WERI-Rb-1 (cell line): ENCODE measurements at regions not wholly inside any gene's neighbourhood (a gene's known extent, or its start where the extent isn't known, plus 50 kb on each side); places are given as distances from the start of the nearest gene placed in this dataset.

Source experiments
- DNase-seq: peaks from one replicate; pipeline ENCODE4 v3.0.0-alpha.2; 2020
- H3K27ac ChIP-seq: fragments of 250-450 bp; sonication (Bioruptor Pico); 2 replicates; pipeline ENCODE4 v1.5.1; 2020; ENCODE audit warnings: mild to moderate bottlenecking, moderate library complexity
- H3K27me3 ChIP-seq: fragments of 250-450 bp; sonication (Bioruptor Pico); 2 replicates; pipeline ENCODE4 v1.5.1; 2021; ENCODE audit warnings: mild to moderate bottlenecking, low read depth, moderate library complexity; ENCODE audit not compliant: insufficient read depth, severe bottlenecking
- H3K36me3 ChIP-seq: fragments of 250-450 bp; sonication (Bioruptor Pico); 2 replicates; pipeline ENCODE4 v1.5.1; 2020; ENCODE audit warnings: mild to moderate bottlenecking, moderate library complexity
- H3K4me3 ChIP-seq: 2 replicates; pipeline ENCODE4 v1.5.1; 2011; ENCODE audit warnings: low read depth, mild to moderate bottlenecking, control low read depth, low read length
- H3K9me3 ChIP-seq: fragments of 250-450 bp; sonication (Bioruptor Pico); 2 replicates; pipeline ENCODE4 v1.5.1; 2021; ENCODE audit warnings: mild to moderate bottlenecking, moderate library complexity; ENCODE audit not compliant: severe bottlenecking
- CTCF ChIP-seq: IDR thresholded peaks from 2 replicates; pipeline ENCODE4 v1.5.1; 2011; ENCODE audit warnings: low read depth, mild to moderate bottlenecking, control low read depth, inconsistent platforms, low read length

DNA sequence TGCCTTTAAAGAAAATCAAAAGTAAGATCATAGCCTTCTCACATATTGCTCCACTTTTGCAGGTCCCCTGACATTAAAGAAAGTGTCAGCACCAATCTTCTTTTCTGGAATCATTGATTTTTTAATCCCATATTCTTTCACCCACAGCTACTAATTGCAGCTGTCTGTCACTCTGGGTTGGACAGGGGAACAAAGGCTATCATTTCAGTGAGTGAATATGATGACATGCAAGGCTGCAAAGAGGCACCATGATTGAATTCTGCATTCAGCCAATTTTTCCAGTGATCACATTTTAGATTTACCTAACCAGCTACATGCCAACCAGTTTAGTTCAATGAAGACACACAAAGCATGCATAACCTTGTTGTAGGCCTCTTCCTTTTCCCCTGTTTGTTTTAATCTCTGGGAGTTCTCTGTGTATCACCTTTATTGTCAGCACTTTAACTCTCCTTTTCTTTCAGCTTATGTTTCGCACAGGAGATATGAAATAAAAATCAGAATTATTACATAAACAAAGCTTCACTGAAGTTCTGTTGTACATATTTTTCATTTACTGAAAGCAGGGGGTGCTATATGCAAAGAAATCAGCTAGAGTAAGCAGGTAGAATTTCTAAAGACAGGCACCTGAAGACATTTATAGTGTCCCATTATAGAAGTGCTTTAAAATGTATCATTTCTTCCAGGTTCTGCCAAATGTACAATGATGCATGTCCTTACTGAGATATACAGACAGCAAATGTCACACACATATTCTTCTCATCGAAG lies 584.8 kb downstream of the PLA2G4A start:
- no peak for DNase-seq

GRCh38 chr1:187415065-187415464 lies 586.3 kb downstream of the PLA2G4A start:
- Histone ChIP-seq H3K36me3 (no peaks in the 10 kb centered on the region), H3K4me3 (no peak overlapping the region), H3K27ac (no peak overlapping the region), H3K27me3 (no peaks in the 10 kb centered on the region), H3K9me3 (no peaks in the 10 kb centered on the region)
- DNase-seq = no peak
- TF ChIP-seq CTCF = no peak

More for the DNA sequence above, 584.8 kb downstream of the PLA2G4A start:
- TF ChIP-seq CTCF = no peak
- Histone ChIP-seq H3K9me3 (no peaks in the 10 kb centered on the region), H3K27ac (no peak overlapping the region), H3K36me3 (no peaks in the 10 kb centered on the region), H3K4me3 (no peak overlapping the region), H3K27me3 (no peaks in the 10 kb centered on the region)

DNA sequence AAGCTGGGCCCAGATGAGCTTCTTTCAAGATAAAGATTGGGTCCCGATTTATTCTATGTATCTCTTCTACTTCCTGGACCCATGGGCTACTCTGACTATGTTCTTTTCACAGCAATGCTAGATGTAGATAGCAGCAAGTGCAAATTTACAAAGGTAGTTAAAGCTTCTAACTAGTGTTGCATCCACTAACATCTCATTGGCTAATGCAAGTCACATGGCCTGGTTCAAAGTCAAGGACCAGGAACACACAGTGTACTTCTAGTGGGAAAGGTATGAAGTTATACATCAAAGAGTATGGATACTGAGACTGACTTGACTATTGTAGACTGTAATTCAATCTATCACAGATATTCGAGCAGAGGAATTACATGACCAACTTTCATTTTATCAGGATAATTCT lies 588.8 kb downstream of the PLA2G4A start:
- TF ChIP-seq CTCF = no peak
- no peaks in the 10 kb centered on the region for H3K9me3 ChIP-seq
- no peak for DNase-seq
- H3K4me3 ChIP-seq = no peak overlapping the region
- H3K27ac ChIP-seq = no peak overlapping the region
- no peaks in the 10 kb centered on the region for H3K27me3 ChIP-seq
- H3K36me3 ChIP-seq = no peaks in the 10 kb centered on the region

DNA sequence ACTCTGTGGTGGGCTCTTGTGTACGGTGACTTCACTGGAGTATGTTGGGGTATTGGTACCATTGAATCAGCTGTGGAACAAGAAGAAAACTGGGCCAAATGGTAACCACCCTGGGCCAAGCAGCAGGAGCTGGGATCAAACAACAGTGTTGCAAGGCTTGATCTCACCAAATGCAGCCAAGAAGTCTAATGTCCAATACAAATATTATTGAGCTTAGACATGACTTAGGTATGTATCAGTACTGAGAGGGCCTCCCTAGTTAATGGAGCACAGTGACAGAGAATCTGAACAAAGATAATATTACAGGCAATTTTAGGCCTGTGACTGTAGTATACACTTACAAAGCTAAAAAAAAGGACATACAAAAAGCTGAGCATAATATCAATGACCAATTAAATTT lies 604.8 kb downstream of the PLA2G4A start:
- DNase-seq = no peak
- Histone ChIP-seq H3K4me3 (no peak overlapping the region), H3K27me3 (no peaks in the 10 kb centered on the region), H3K27ac (no peak overlapping the region), H3K9me3 (no peaks in the 10 kb centered on the region), H3K36me3 (no peaks in the 10 kb centered on the region)
- TF ChIP-seq CTCF = no peak

- Histone ChIP-seq H3K4me3 (no peak overlapping the region), H3K27ac (no peak overlapping the region), H3K9me3 (no peaks in the 10 kb centered on the region), H3K27me3 (no peaks in the 10 kb centered on the region), H3K36me3 (no peaks in the 10 kb centered on the region)
- no peak for DNase-seq
- TF ChIP-seq CTCF = no peak
Measured at GRCh38 chr1:187442603-187443002, 613.9 kb downstream of the PLA2G4A start.

DNA sequence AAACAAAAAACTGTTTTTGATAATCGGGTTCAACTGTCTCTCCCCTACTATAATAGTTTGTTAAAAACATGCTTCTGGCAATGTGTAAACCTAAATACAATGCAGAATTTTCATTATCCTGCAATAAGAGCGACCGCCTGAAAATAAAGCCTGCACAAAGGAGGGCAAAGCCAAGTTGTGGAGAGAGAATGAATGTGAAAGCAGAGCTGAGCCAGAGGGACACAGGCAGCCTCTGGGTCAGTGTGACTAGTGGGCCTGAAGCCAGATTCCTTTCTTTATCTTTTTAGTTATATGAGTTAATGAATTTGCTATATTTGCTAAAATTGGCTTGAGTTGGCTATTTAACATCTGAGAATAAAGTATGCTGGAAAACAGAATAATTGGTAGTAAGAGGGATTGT lies 615.2 kb downstream of the PLA2G4A start:
- H3K4me3 ChIP-seq = no peak overlapping the region
- H3K36me3 ChIP-seq = no peaks in the 10 kb centered on the region
- no peaks in the 10 kb centered on the region for H3K27me3 ChIP-seq
- H3K9me3 ChIP-seq = no peaks in the 10 kb centered on the region
- TF ChIP-seq CTCF = no peak
- no peak for DNase-seq
- no peak overlapping the region for H3K27ac ChIP-seq
